GM21737 (cell line): ENCODE measurements at regions not wholly inside any gene's neighbourhood (a gene's known extent, or its start where the extent isn't known, plus 50 kb on each side); places are given as distances from the start of the nearest gene placed in this dataset.

Source experiments
- ATAC-seq: cut with Tn5 transposase; IDR thresholded peaks from one replicate; pipeline ENCODE4 v1.9.1; 2021; ENCODE audit warnings: mild to moderate bottlenecking, moderate library complexity; ENCODE audit not compliant: unreplicated experiment

DNA sequence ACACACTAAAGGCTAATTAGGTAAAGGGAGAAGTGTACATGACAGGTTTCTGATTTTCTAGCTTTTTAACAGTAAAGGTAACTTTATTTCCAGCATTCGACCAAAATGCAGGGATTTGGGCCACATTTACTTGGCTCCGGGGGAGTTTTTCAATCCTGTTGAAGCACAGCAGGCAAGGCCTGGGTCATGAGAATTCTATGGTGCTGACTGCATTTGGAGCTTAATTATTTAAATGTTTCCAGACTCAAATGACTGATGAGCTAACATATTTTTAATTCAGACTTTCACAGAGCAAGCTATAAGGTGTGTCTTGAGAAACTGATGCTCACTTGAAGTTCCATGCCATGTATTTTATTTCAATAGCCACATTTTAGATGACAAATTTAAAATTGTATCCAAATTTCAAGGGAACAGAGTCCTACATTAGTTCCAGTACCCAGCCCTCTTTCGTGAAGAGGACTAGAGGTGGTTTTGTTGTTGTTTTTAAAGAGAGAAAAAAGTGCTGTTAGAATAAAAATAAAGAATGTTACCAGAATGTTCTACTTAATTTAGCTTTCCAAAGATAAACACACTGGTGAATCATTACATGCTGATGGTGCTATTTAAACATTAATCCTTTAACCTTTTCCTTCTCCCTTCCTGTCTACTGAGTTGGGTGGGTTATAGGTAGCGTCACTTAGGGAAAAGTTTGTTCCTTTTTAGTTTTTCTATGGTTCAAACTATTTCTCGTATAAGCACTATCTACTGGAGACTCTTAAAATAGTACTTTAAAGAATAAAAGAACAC is 82.3 kb upstream of the PHACTR2 start:
- ATAC-seq, result no peak

DNA sequence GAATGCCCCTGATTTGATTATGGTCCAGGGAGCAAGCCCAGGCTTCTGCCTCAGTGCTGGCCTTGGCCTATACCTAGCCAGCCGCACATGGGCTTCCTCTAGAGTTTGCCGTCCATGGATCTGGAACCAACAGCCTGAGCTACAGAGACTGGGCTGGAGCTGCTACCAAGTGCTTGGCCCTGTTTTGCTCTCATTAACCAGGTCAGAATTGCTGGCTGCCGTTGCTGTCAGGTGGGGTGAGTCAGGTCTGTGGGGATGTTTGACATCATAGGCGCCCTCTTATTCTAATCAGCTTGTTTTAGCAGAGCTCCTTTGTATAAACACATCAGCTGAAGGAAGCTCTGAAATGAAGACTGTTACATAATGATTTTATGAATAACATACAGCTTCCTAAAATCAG is 83.1 kb upstream of the PHACTR2 start:
- no peak for ATAC-seq

DNA sequence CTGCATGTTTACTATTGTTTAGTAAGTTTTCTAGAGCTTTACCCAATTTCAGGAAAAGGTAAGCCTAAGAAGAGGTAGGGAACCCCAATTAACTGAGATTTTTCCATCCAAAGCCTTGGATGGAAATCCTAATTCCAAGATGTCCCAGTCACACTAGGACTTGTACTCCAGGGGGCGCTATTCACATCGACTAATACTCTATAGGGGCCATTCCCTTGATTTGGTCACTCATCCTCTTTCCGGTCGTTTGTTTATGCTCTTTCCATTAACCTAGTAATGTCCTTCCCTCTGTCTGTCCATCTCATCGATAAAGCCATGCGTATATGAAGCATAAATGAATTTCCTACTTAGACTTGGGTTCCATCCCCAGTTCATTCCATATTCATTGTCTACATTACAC is 80.8 kb upstream of the FUCA2 start:
- no peak for ATAC-seq

DNA sequence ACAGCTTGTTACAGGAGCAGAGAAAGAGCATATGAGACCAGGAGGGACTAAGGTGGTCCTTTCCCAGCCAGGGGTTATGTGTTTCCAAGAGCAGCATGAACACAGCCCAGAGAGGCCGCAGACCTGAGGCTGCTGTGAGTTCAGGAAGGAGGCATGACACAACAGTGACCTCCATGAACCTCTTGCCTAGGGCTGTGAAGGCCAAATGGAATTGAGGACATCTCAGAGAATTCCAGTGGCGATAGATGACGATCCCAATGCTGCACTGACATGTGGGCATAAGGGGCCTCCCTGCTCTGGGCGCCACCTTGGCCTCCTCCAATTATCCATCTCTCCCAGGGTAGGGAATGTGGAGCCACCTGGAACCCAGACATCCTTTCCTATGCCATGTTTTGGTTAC is 79.9 kb upstream of the FUCA2 start:
- ATAC-seq, result no peak

DNA sequence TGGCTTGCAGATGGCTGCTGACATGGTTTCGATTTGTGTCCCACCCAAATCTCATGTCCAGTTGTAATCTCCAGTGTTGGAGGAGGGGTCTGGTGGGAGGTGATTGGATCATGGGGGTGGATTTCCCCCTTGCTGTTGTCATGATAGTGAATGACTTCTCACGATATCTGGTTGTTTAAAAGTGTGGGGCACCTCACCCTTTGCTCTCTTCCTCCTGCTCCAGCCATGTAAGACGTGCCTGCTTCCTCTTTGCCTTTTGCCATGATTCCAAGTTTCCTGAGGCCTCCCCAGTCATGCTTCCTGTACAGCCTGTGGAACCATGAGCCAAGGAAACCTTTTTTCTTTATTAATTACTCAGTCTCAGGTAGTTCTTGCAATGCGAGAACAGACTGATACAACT is 77.6 kb upstream of the FUCA2 start:
- no peak for ATAC-seq

DNA sequence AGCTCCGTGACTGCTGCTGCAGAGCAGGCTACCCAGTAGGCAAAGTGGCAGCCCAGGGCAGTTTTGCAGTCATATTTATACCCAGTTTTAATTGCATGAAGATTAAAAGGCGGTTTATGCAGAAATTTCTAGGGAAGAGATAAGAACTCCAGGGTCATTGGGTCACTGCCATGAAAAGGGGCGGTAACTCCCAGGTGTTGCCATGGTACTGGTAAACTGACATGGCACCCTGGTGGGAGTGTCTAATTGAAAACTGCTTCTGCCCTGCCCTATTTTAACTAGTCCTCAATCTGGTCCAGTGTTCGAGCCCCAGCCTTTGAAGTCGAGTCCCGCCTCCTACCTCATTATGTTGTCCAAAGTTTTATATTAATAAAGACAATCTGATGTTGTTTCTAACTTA is 75.0 kb upstream of the FUCA2 start:
- ATAC-seq, result no peak

DNA sequence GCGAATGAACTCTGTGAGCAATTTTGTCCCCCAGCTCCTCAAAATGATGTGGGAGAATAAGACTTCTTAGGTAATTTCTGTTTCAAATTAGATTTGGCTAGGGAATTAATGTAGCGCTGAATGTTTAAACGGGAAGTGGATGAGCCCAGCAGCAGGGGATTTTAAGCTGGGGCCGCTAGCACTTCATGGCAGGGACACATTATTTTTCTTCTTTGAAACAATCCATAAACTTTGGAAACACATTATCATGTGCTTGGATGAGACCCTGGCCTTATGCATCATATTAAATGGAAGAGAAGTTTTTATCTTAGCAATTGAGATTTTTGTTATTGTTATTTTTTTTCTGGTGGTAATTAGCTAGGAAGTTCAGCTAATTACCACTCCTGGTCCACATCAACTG is 74.2 kb upstream of the FUCA2 start:
- no peak for ATAC-seq

DNA sequence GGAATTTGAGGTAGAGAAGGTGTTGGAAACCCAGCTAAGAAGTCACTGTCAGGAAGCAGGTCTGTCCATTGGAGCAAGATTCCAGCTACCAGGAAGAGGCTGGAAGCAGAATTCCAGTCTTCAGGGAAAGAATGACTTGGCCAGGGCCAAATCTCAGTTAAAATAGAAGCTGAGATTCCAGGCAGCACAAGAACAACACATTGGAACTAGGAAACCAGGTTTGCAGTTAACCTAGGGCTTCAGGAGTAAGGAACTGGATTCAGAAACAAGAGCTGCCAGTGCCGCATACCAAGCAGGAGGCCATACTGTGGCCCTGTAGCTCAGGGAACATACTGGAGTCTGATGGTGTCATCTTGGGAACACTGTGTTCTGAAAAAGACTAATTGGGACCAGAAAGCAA is 73.7 kb upstream of the FUCA2 start:
- ATAC-seq, result no peak

DNA sequence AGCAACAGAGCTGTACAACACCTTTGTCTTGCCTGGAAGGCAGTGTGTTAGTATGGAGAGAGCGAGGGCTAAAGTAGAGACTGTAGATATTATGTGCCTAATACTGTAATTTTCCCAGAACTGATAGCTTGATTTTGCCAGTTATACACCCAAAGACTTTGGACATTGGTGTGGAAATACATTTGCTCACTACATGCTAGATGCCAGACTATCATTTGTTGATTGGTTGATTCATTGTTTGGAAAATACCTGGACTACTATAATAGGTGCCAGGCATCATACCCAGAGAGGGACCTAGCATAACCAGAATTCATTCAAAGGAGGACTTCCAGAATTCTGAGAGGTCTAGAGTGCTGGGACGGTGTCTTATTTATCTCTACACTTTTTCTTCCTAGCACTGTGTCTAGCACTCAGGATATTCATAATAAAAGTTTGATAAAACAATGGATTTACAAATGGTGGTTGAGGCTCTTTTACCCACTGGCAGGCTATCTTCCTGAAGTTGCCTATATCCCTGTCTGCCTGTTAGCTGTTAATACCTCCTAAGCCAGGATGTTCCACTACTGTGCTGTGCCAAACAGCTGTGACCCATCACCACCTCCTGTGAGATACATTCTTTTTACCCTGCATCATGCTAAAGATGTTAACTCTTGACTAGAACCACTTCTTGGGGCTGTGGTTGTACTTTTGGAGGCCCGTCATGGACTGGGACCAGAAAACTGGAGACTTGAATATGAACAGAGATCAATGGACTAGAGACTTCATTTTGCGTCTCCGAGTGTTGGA is 72.2 kb upstream of the FUCA2 start:
- ATAC-seq, result no peak

DNA sequence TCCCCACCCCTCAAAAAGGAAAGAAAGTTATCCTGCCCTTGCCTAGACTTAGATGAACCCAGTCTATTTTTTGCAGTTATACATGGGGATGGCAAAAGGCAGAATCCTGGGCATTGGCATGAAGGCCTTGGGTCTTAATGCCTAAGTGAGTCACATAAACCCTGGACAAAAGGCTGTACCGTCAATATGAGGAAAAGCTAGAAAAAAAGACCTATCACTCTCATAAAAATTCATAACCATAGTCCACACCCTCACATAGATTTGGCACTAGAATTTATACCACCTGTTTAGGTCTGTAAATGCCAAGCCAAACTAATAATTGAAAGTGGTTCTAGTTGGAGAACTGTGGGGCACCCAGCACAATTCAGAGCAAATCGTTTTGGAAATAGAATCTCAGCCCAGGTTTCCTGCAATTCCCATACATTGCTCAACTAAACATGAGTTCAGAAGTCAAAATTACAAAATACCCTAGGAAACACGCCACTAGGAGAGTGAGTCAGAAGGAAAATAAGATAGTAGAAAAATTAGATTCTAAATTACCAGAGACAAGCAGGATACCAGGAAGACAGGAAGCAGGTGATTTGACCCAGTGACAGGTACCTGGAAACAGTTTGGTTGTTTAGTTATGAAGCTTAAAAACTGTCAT is 70.4 kb upstream of the FUCA2 start:
- ATAC-seq, result no peak

DNA sequence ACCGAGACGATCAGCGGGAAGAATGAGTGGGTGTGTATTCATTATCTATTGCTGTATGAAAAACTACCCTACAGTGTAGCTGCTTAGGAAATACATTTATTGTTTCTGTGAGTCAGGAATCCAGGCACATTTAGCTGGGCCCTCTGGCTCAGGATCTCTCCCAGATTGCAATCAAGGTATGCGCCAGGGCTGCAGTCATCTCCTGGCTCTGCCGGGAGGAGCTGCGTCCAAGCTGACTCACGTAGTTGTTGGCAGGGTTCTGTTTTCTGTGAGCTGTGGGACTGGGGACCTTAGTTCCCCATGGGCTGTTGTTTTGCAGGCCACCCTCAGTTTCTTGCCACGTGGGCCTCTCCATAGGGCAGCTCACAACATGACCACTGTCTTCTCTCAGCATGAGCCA is 68.2 kb upstream of the FUCA2 start:
- no peak for ATAC-seq

DNA sequence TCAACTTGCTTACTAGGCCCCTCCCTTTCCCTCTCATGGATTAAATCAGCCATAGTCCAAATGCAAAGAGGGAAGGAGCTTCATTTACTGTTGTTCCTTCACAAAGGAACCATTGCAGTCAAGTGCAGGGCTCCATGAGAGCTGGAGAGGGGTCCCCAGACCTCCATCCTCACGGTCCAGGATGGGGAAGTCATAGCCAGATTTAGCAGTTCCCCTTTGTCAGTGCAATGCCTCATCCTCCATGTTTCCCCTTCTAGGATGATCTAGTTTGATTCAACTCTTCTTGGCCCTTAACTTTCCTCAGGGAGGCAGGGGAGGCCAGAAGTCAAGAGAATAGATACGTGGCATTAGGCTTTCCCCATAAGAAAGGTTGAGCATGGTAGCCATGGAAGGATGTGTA is 66.5 kb upstream of the FUCA2 start:
- no peak for ATAC-seq

DNA sequence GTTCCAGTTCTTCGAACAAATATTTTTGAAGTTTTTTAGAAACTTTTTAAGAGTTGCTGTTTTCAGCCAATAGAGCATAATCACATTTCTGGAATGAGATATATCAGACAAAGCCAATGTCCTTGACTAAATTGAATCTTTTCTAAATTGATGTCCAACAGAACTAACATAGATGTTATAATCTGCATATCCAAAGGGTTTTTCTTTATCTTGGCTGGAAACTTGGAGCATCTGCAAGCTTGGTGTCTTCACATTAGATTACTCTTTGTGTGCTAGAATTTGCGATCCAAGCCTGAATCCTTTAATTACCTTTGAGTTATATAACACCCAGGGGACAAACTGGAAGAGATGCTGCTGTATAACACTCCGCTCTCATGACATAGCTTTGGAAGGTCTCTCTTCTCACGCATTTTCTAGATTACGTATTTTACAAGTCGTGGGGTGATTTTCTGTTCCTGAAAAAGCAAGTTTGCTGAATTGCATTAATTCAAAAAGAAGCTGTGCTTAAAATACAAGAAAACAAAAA is 64.4 kb upstream of the FUCA2 start:
- no peak for ATAC-seq

DNA sequence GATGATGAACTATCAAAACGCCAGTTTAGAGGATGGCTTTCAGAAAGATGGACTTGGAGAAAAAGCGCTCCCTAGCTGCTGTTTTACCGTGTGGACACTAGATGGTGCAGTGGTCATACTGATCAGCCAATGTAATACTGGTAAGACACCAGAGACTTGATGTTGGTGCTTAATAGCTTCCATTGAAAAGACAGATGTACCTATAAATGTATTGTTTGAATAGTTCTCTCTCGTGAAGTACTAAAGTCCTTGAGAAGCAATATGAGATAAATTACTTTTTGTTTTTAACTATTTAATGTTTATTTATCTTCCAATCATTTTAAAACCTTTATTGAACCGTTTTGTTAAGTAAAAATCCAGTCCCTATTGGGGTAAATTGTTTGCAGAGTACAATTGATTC is 63.9 kb upstream of the FUCA2 start:
- ATAC-seq, result peak; percentile 81

DNA sequence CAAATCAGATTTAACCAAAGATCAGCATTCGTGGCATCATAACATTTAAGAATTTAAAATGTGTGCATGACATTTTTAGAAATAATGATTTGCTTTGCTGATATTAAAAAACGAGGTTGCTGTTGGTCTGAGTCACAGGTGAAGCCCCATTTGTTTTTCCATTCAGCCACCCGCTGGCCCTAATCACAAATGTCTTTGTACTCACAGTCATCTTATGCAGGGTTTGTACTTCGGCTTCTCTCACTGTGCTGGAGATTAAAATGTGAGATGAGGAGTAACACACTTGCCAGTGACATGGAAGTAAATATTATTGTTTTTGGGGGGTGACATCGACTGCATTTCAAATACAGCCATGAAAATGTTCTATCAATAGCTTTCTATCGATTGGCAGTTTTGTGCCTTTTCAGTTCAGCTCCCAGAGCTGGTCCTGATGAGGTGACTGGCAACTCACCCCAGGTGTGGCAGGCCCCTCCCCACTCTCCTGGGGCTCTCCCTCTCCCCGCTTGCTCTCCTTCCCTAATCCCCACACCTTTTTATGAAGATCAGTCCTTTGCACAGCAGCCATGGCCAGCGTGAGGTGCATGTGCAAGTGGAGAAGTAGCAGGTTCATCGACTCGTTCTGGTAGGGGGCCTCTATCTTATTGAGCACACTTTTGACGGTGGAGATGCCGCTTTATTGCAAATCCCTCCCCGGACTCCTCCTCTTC is 58.8 kb upstream of the FUCA2 start:
- no peak for ATAC-seq

DNA sequence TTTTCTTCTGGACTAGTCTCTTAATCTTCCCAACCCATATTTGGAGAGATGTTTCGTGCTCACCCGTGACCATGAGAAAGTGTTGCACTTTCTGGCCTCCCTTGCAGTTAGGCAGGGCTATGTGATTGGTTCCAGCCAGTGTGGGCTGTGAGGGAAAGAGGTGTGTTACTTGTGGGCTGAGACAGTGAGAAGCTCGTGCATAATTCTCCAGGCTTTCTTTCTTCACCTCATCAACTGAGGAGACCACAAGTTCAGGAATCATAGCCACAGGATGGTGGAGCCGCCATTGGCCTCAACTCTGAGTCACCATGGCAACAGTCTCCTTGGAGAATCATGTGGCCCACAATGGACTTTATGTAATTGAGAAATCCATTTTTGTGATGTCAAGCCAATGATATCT is 57.5 kb upstream of the FUCA2 start:
- ATAC-seq, result no peak

DNA sequence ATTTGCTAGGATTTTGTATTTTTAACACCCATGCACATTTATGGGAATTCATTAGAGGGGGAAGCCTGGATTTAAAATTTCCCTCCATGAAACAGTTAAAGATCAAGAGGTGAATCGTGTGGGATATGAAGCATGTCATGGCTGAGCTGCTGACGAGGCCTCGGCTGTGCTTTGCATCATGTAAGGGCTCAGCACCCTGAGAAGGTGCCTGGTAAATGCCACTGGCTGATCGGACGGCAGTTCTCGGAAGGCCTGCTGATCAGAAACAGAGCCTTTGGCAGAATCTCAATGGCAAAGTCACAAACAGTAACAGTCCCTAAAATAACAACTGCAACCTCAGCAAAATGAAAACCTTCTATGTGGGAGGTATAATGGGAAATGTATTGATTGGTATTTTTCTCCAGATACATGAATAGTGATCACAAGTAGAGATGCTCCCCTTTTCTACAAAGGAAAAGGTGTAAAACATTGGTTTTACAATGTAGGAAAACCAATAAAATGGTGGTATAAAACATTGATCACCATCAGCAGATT is 53.0 kb upstream of the FUCA2 start:
- ATAC-seq, result no peak

DNA sequence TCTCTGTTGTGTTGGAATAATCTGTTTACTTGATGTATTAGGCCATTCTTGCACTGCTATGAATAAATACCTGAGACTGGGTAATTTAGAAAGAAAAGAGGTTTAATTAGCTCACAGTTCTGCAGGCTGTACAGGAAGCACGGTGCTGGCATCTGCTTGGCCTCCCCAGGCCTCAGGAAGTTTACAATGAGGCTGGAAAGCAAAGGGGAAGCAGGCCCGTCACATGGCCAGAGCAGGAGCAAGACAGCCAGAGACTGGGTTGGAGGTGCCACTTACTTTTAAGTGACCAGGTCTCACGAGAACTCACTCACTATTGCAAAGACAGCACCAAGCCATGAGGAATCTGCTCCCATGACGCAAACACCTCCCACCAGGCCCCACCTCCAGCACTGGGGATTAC is 50.6 kb upstream of the FUCA2 start:
- no peak for ATAC-seq
